DND-41 (cell line): ENCODE measurements at regions not wholly inside any gene's neighbourhood (a gene's known extent, or its start where the extent isn't known, plus 50 kb on each side); places are given as distances from the start of the nearest gene placed in this dataset.
"Not testable (repeated sequence)": the region's sequence is repeated elsewhere in the genome, so short reads cannot be mapped to it uniquely, and the experiment has no call there.

ENCODE experiments used
- ATAC-seq: fragments of 200-7000 bp; cut with Tn5 transposase; 3 replicates; pipeline ENCODE4 v1.9.1; 2021; ENCODE audit warnings: low read depth; ENCODE audit not compliant: insufficient read depth
- DNase-seq: peaks from one replicate; pipeline ENCODE4 v3.0.0-alpha.2; 2020
- H2AFZ ChIP-seq: 2 replicates; pipeline ENCODE4 v1.6.0; 2012; ENCODE audit warnings: low read depth, low read length
- H3K27ac ChIP-seq: 2 replicates; pipeline ENCODE4 v1.5.1; 2012; ENCODE audit warnings: low read length, inconsistent platforms
- H3K27me3 ChIP-seq: fragments of 200-600 bp; sonication (generic); 2 replicates; pipeline ENCODE4 v1.6.0; 2012; ENCODE audit warnings: low read length, mild to moderate bottlenecking, inconsistent platforms; ENCODE audit not compliant: insufficient read depth, poor library complexity
- H3K36me3 ChIP-seq: 2 replicates; pipeline ENCODE4 v1.5.1; 2012; ENCODE audit warnings: low read length, inconsistent platforms; ENCODE audit not compliant: insufficient read depth
- H3K4me1 ChIP-seq: 2 replicates; pipeline ENCODE4 v1.5.1; 2012; ENCODE audit warnings: mild to moderate bottlenecking, low read length; ENCODE audit not compliant: insufficient read depth
- H3K4me2 ChIP-seq: 2 replicates; pipeline ENCODE4 v1.6.0; 2012; ENCODE audit warnings: mild to moderate bottlenecking, moderate library complexity, low read length, inconsistent platforms; ENCODE audit not compliant: insufficient read depth
- H3K4me3 ChIP-seq, 2 experiments: fragments of 200-600 bp in 1 of 2; shearing (Covaris generic) in 1 of 2; 2 replicates each; pipeline ENCODE4 v1.5.1; 2012 to 2016; ENCODE audit warnings: inconsistent platforms in 2 of 2, low read length in 2 of 2, mild to moderate bottlenecking in 2 of 2, low read depth in 1 of 2, moderate library complexity in 1 of 2
- H3K79me2 ChIP-seq: 2 replicates; pipeline ENCODE4 v1.6.0; 2012; ENCODE audit warnings: low read length, inconsistent platforms; ENCODE audit not compliant: insufficient read depth
- H3K9ac ChIP-seq: 2 replicates; pipeline ENCODE4 v1.6.0; 2012; ENCODE audit warnings: low read depth, mild to moderate bottlenecking, inconsistent platforms, low read length, moderate library complexity
- H3K9me3 ChIP-seq: 2 replicates; pipeline ENCODE4 v1.5.1; 2012; ENCODE audit warnings: low read length, moderate library complexity, mild to moderate bottlenecking, inconsistent platforms; ENCODE audit not compliant: insufficient read depth, severe bottlenecking
- H4K20me1 ChIP-seq: 2 replicates; pipeline ENCODE4 v1.6.0; 2012; ENCODE audit warnings: low read length; ENCODE audit not compliant: insufficient read depth
- CTCF ChIP-seq: IDR thresholded peaks from 2 replicates; pipeline ENCODE4 v1.5.1; 2012; ENCODE audit warnings: borderline replicate concordance, low read length, moderate library complexity, mild to moderate bottlenecking; ENCODE audit not compliant: poor library complexity, severe bottlenecking; ENCODE audit errors: extremely low read depth
- EZH2 ChIP-seq: IDR thresholded peaks from 3 replicates; pipeline ENCODE4 v1.6.1; 2012; ENCODE audit warnings: borderline replicate concordance, low read depth, mild to moderate bottlenecking, moderate library complexity, low read length, inconsistent platforms; ENCODE audit not compliant: severe bottlenecking

DNA sequence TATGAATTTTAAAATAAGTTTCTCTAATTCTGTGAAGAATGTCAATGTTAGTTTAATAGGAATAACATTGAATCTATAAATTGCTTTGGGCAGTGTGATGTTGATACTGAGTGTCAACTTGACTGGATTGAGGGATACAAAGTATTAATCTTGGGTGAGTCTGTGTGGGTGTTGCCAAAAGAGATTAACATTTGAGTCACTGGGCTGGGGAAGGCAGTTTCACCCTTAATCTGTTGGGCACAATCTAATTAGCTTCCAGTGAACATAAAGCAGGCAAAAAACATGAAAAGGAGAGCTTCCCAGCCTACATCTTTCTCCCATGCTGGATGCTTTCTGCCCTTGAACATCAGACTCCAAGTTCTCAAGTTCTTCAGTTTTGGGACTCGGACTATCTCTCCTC lies 832.0 kb upstream of the ARRDC3 start:
- Histone ChIP-seq H3K4me3 (no peak overlapping the region), H3K79me2 (no peaks in the 10 kb centered on the region), H3K27me3 (no peaks in the 10 kb centered on the region), H2AFZ (no peak overlapping the region), H3K36me3 (no peaks in the 10 kb centered on the region), H3K4me1 (no peaks in the 10 kb centered on the region), H3K9me3 (no peaks in the 10 kb centered on the region), H3K27ac (no peak overlapping the region), H4K20me1 (no peaks in the 10 kb centered on the region), H3K9ac (no peak overlapping the region), H3K4me2 (no peak overlapping the region)
- DNase-seq = no peak
- ATAC-seq = no peak
- TF ChIP-seq CTCF (no peak), EZH2 (no peak)

- Histone ChIP-seq H3K36me3 (no peaks in the 10 kb centered on the region), H3K4me2 (no peak overlapping the region), H3K4me3 (no peak overlapping the region), H2AFZ (no peak overlapping the region), H3K9me3 (no peaks in the 10 kb centered on the region), H4K20me1 (no peaks in the 10 kb centered on the region), H3K9ac (no peak overlapping the region), H3K27me3 (no peaks in the 10 kb centered on the region), H3K79me2 (no peaks in the 10 kb centered on the region), H3K27ac (no peak overlapping the region), H3K4me1 (no peaks in the 10 kb centered on the region)
- no peak for ATAC-seq
- no peak for TF ChIP-seq CTCF
- TF ChIP-seq EZH2 = no peak
- no peak for DNase-seq
Observed at GRCh38 chr5:92208265-92208664, 825.1 kb upstream of the ARRDC3 start.

GRCh38 chr5:92207151-92207550 lies 824.0 kb upstream of the ARRDC3 start:
- Histone ChIP-seq H3K4me3 (no peak overlapping the region), H3K4me1 (no peaks in the 10 kb centered on the region), H3K36me3 (no peaks in the 10 kb centered on the region), H3K9ac (no peak overlapping the region), H3K27me3 (no peaks in the 10 kb centered on the region), H3K79me2 (no peaks in the 10 kb centered on the region), H2AFZ (no peak overlapping the region), H4K20me1 (no peaks in the 10 kb centered on the region), H3K27ac (no peak overlapping the region), H3K9me3 (no peaks in the 10 kb centered on the region), H3K4me2 (no peak overlapping the region)
- DNase-seq (no peak), ATAC-seq (no peak)
- no peak for TF ChIP-seq CTCF
- no peak for TF ChIP-seq EZH2

- H3K27me3 ChIP-seq = no peaks in the 10 kb centered on the region
- no peaks in the 10 kb centered on the region for H3K36me3 ChIP-seq
- H3K9me3 ChIP-seq = no peaks in the 10 kb centered on the region
- H3K27ac ChIP-seq = no peak overlapping the region
- no peak overlapping the region for H3K4me3 ChIP-seq
- no peak overlapping the region for H2AFZ ChIP-seq
- DNase-seq = no peak
- ATAC-seq = no peak
- no peak for TF ChIP-seq CTCF
- TF ChIP-seq EZH2 = no peak
- no peaks in the 10 kb centered on the region for H3K4me1 ChIP-seq
- H4K20me1 ChIP-seq = no peaks in the 10 kb centered on the region
- H3K9ac ChIP-seq = no peak overlapping the region
- H3K79me2 ChIP-seq = no peaks in the 10 kb centered on the region
- no peak overlapping the region for H3K4me2 ChIP-seq
Observed at GRCh38 chr5:92206681-92207080, 823.6 kb upstream of the ARRDC3 start.

DNA sequence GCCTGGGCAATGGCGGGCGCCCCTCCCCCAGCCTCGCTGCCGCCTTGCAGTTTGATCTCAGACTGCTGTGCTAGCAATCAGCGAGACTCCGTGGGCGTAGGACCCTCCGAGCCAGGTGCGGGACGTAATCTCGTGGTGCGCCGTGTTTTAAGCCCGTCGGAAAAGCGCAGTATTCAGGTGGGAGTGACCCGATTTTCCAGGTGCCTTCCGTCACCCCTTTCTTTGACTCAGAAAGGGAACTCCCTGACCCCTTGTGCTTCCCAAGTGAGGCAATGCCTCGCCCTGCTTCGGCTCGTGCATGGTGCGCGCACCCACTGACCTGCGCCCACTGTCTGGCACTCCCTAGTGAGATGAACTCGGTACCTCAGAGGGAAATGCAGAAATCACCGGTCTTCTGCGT lies 815.9 kb upstream of the ARRDC3 start:
- H3K27me3 ChIP-seq, H3K79me2 ChIP-seq, H4K20me1 ChIP-seq, DNase-seq, H3K4me3 ChIP-seq, H3K9ac ChIP-seq, H2AFZ ChIP-seq, H3K27ac ChIP-seq, H3K4me1 ChIP-seq, ATAC-seq, H3K4me2 ChIP-seq, H3K36me3 ChIP-seq, H3K9me3 ChIP-seq: not testable (repeated sequence)
